ENCODE measurements at regions not wholly inside any gene's neighbourhood (a gene's known extent, or its start where the extent isn't known, plus 50 kb on each side); places are given as distances from the start of the nearest gene placed in this dataset.

DNA sequence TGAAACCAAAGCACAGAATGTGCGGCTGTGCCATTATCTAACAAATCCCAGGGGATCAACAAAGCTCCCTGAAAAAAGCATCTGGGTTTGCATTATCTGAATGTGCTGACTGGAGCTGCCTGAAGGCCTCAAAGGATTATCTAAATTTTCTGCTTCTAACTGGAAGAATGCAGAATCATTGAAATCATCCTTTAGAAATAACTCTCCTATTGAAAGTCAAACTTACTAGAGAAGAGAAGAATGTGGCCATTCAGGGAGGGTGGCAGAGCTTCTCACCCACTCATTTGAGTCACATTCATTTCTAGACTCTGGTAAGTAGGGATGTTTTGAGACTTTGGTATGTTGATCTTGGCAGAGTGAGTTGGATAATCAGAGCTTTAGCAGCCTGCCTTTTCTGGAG, 220.6 kb upstream of the RGS6 start:
- TF ChIP-seq YY1 (IDR thresholded peaks at IDR 0.05; ENCODE audit: insufficient read depth, insufficient read length), result no peak
- no peak for TF ChIP-seq SUZ12 (IDR thresholded peaks at IDR 0.05; ENCODE audit: extremely low read depth, insufficient read depth, insufficient read length)
